DND-41 (cell line): ENCODE measurements at regions not wholly inside any gene's neighbourhood (a gene's known extent, or its start where the extent isn't known, plus 50 kb on each side); places are given as distances from the start of the nearest gene placed in this dataset.
"Not testable (repeated sequence)": the region's sequence is repeated elsewhere in the genome, so short reads cannot be mapped to it uniquely, and the experiment has no call there.

ENCODE experiments used
- CTCF ChIP-seq: IDR thresholded peaks from 2 replicates; pipeline ENCODE4 v1.5.1; 2012; ENCODE audit warnings: borderline replicate concordance, low read length, moderate library complexity, mild to moderate bottlenecking; ENCODE audit not compliant: poor library complexity, severe bottlenecking; ENCODE audit errors: extremely low read depth
- EZH2 ChIP-seq: IDR thresholded peaks from 3 replicates; pipeline ENCODE4 v1.6.1; 2012; ENCODE audit warnings: borderline replicate concordance, low read depth, mild to moderate bottlenecking, moderate library complexity, low read length, inconsistent platforms; ENCODE audit not compliant: severe bottlenecking

- TF ChIP-seq CTCF, EZH2: not testable (repeated sequence)
Observed at GRCh38 chr2:89177004-89177403, 485.5 kb downstream of the RPIA start.
